Stomach (tissue), 8 donors: ENCODE measurements at regions not wholly inside any gene's neighbourhood (a gene's known extent, or its start where the extent isn't known, plus 50 kb on each side); places are given as distances from the start of the nearest gene placed in this dataset.

Source experiments
- DNase-seq, 2 donors: peaks; one replicate each; pipeline versions ENCODE4 v3.0.0 to v3.0.0-alpha.2; 2013 to 2019
- H3K27ac ChIP-seq, 5 donors: fragments of 200-600 bp in 4 of 5; sonication (generic) in 4 of 5; one replicate each; pipeline ENCODE4 v1.5.1; 2013 to 2019; ENCODE audit warnings: mild to moderate bottlenecking in 1 of 5, moderate library complexity in 1 of 5
- H3K27me3 ChIP-seq, 3 donors: fragments of 200-600 bp; sonication (generic); one replicate each; pipeline ENCODE4 v1.5.1; 2017 to 2019; ENCODE audit warnings: mixed run types in 1 of 3
- H3K36me3 ChIP-seq, 4 donors: fragments of 200-600 bp; sonication (generic); 1 replicate in 3 of 4; 2 replicates in 1 of 4; pipeline ENCODE4 v1.5.1; 2016 to 2019
- H3K4me1 ChIP-seq, 4 donors: fragments of 200-600 bp; sonication (generic); one replicate each; pipeline ENCODE4 v1.5.1; 2016 to 2019
- H3K4me3 ChIP-seq, 4 donors: fragments of 200-600 bp; sonication (generic) in 3 of 4; one replicate each; pipeline ENCODE4 v1.5.1; 2016 to 2019; ENCODE audit warnings: mild to moderate bottlenecking in 1 of 4
- H3K9me3 ChIP-seq, 4 donors: fragments of 200-600 bp; sonication (generic); one replicate each; pipeline ENCODE4 v1.5.1; 2016 to 2019
- EP300 ChIP-seq: sonication (generic); formaldehyde crosslinking; IDR thresholded peaks from one replicate; pipeline ENCODE4 v1.6.1; 2017; ENCODE audit warnings: antibody characterized with exemption
- POLR2A ChIP-seq, 4 donors: fragments of 450-650 bp; IDR thresholded peaks; one replicate each; pipeline ENCODE4 v1.6.1; 2016; ENCODE audit warnings: antibody characterized with exemption in 4 of 4, control low read depth in 2 of 4, mild to moderate bottlenecking in 1 of 4, moderate library complexity in 1 of 4
- POLR2AphosphoS5 ChIP-seq, 3 donors: sonication (generic); formaldehyde crosslinking; IDR thresholded peaks; one replicate each; pipeline ENCODE4 v1.6.1; 2016; ENCODE audit warnings: antibody characterized with exemption in 3 of 3
- WGBS, 5 donors: extraction: QIAGEN DNeasy Blood & Tissue Kit in 3 of 5; methylation state at CpG; one replicate each; pipeline versions ENCODE4 v1.1.5 to v1.1.7; 2013 to 2018; 5-methylcytosine and 5-hydroxymethylcytosine counted together
- intact Hi-C: fragments of 100-400 bp; cut with DNase I; formaldehyde crosslinking; loops from one replicate; pipeline ENCODE4 v1.15.1; 2023; ENCODE audit warnings: low total_unique reads
- TF ChIP-seq, protein P1 (sequence below), 7 experiments: fragments of 450-650 bp in 4 of 7; fragments of 200-600 bp in 3 of 7; sonication (generic) in 3 of 7; IDR thresholded peaks; one replicate each; pipeline ENCODE4 v1.5.1; 2016 to 2019; ENCODE audit warnings: antibody characterized with exemption in 7 of 7, control low read depth in 2 of 7, mild to moderate bottlenecking in 1 of 7
- donor health status: healthy with polysubstance abuse.
- donor health status: Bipolar disorder and iron deficiency.
- donor health status: healthy.

- intact Hi-C loops, result no loop called here
- Histone ChIP-seq H3K27ac (no peak overlapping the region), H3K36me3 (no peaks in the 10 kb centered on the region), H3K27me3 (no peaks in the 10 kb centered on the region), H3K4me1 (no peaks in the 10 kb centered on the region), H3K4me3 (no peak overlapping the region), H3K9me3 (no peaks in the 10 kb centered on the region)
- WGBS, 5 donors, result 82 to 95% (median 90%) methylated on average over 5 of the region's 5 CpGs
- no peak for TF ChIP-seq POLR2AphosphoS5 (IDR thresholded peaks at IDR 0.05)
- TF ChIP-seq EP300, result no peak
- TF ChIP-seq POLR2A (IDR thresholded peaks at IDR 0.05), result no peak
- TF ChIP-seq, protein P1, sequence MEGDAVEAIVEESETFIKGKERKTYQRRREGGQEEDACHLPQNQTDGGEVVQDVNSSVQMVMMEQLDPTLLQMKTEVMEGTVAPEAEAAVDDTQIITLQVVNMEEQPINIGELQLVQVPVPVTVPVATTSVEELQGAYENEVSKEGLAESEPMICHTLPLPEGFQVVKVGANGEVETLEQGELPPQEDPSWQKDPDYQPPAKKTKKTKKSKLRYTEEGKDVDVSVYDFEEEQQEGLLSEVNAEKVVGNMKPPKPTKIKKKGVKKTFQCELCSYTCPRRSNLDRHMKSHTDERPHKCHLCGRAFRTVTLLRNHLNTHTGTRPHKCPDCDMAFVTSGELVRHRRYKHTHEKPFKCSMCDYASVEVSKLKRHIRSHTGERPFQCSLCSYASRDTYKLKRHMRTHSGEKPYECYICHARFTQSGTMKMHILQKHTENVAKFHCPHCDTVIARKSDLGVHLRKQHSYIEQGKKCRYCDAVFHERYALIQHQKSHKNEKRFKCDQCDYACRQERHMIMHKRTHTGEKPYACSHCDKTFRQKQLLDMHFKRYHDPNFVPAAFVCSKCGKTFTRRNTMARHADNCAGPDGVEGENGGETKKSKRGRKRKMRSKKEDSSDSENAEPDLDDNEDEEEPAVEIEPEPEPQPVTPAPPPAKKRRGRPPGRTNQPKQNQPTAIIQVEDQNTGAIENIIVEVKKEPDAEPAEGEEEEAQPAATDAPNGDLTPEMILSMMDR (IDR thresholded peaks at IDR 0.05), result no peak
- no peak for DNase-seq
These were observed 101.2 kb downstream of the TPRA1 start for GRCh38 chr3:127489357-127489756.

DNA sequence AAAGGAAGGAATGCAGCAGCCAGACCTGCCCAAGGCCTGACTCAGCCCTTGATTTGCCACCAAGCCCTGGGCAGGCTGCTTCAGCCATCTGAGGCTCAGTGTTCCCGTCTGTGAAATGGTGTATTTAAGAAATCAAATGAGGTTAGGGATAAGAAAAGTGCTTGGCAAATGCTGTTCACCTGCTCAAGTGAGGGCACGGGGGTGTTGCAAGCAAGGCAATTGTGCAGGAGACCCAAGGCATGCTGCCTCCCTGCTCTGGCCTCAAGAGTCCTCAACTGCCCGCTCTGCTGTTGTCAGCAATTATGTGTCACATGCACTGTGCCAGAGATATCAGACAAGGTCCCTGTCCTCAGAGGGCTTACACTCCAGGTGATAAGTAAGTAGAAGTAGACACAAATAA, 101.8 kb downstream of the TPRA1 start:
- no peaks in the 10 kb centered on the region for H3K27me3 ChIP-seq
- no peaks in the 10 kb centered on the region for H3K4me1 ChIP-seq
- intact Hi-C loops, result no loop called here
- no peaks in the 10 kb centered on the region for H3K9me3 ChIP-seq
- no peaks in the 10 kb centered on the region for H3K36me3 ChIP-seq
- DNase-seq, result no peak
- TF ChIP-seq POLR2A (IDR thresholded peaks at IDR 0.05) (no peak), POLR2AphosphoS5 (IDR thresholded peaks at IDR 0.05) (no peak), EP300 (no peak)
- TF ChIP-seq, protein P1 (IDR thresholded peaks at IDR 0.05), result no peak
- 87 to 99% (median 93%) methylated on average over 3 of the region's 3 CpGs for WGBS, 5 donors
- no peak overlapping the region for H3K4me3 ChIP-seq
- H3K27ac ChIP-seq, result no peak overlapping the region

DNA sequence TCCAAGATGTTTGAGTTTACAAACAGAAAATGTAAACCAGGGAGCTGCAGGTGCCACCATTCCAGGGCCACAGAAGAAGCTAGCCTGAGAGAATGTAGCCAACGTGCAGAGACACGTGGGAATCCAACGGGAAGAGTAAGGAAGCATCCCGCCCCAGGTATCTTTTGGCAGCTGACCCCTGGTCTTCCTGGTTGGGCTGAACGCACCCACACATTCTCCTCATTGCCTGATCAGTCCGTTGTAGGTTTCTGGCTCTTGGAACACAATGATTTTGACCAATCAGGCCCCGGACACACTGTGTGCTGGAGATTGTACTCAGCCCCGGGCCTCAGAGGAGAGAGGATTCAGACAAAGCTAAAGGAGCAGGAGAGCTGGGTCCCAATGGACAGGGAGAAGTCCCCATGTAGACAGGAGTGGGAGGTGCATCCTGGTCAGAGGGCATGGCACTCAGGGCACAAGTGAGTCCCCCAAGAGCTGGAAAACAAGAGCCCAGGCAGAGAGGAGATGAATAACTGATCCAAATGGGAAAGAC, 102.3 kb downstream of the TPRA1 start:
- Histone ChIP-seq H3K4me3 (no peak overlapping the region), H3K9me3 (no peaks in the 10 kb centered on the region), H3K27ac (no peak overlapping the region), H3K4me1 (no peaks in the 10 kb centered on the region), H3K36me3 (no peaks in the 10 kb centered on the region), H3K27me3 (no peaks in the 10 kb centered on the region)
- intact Hi-C loops, result no loop called here
- no peak for TF ChIP-seq POLR2A (IDR thresholded peaks at IDR 0.05)
- TF ChIP-seq, protein P1 (IDR thresholded peaks at IDR 0.05), result no peak
- DNase-seq, result no peak
- 68 to 76% (median 71%) methylated on average over 8 of the region's 8 CpGs for WGBS, 5 donors

DNA sequence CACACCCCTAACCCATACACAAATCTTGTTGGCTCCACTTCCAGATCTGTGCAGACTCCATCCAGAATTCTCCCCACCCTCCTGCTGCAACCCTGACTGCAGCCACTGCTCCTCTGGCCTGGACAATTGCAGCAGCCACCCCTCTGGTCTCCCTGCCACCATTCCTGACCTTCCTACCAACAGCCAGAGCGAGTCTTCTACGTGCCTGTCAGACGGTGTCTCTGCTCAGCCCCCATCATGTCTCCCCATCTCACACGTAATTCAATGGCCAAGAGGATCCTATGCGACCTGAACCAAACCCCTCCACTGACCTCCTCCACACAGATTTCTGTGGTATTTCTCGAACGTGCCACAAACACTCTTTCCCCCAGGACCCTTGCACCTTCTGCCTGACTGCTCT, 103.3 kb downstream of the TPRA1 start:
- no peak for DNase-seq

More for the DNA sequence above, 103.3 kb downstream of the TPRA1 start:
- WGBS, 5 donors, result 85 to 94% (median 91%) methylated on average over 7 of the region's 7 CpGs
- intact Hi-C loops, result no loop called here
- TF ChIP-seq, protein P1 (IDR thresholded peaks at IDR 0.05), result no peak
- TF ChIP-seq POLR2AphosphoS5 (IDR thresholded peaks at IDR 0.05) (no peak), POLR2A (IDR thresholded peaks at IDR 0.05) (no peak), EP300 (no peak)
- Histone ChIP-seq H3K4me1 (no peaks in the 10 kb centered on the region), H3K27me3 (no peaks in the 10 kb centered on the region), H3K4me3 (no peak overlapping the region), H3K27ac (no peak overlapping the region), H3K9me3 (no peaks in the 10 kb centered on the region), H3K36me3 (no peaks in the 10 kb centered on the region)
